Heart left ventricle (tissue), 16 donors: ENCODE measurements at regions not wholly inside any gene's neighbourhood (a gene's known extent, or its start where the extent isn't known, plus 50 kb on each side); places are given as distances from the start of the nearest gene placed in this dataset.

Experiments
- ATAC-seq, 4 donors: fragments of 200-7000 bp; cut with Tn5 transposase; one replicate each; pipeline ENCODE4 v1.9.1; 2020 to 2022; ENCODE audit warnings: moderate library complexity in 4 of 4, mild to moderate bottlenecking in 3 of 4, moderate number of reproducible peaks in 1 of 4
- DNase-seq, 5 donors: peaks; one replicate each; pipeline ENCODE4 v3.0.0-alpha.2; 2020
- H3K27ac ChIP-seq, 12 donors: fragments of 200-600 bp; sonication (generic) in 4 of 12; one replicate each; pipeline versions ENCODE4 v1.5.0 to v1.8.0; 2016 to 2022; ENCODE audit warnings: mild to moderate bottlenecking in 2 of 12
- H3K27me3 ChIP-seq, 9 donors: fragments of 200-600 bp; sonication (generic) in 2 of 9; one replicate each; pipeline versions ENCODE4 v1.5.1 to v1.8.0; 2016 to 2022; ENCODE audit warnings: mild to moderate bottlenecking in 3 of 9
- H3K36me3 ChIP-seq, 9 donors: fragments of 200-600 bp; sonication (generic) in 2 of 9; one replicate each; pipeline versions ENCODE4 v1.5.0 to v1.8.0; 2018 to 2022; ENCODE audit warnings: mild to moderate bottlenecking in 2 of 9
- H3K4me1 ChIP-seq, 12 donors: fragments of 200-600 bp; sonication (generic) in 4 of 12; one replicate each; pipeline versions ENCODE4 v1.5.0 to v1.8.0; 2016 to 2022; ENCODE audit warnings: mild to moderate bottlenecking in 3 of 12
- H3K4me3 ChIP-seq, 12 donors: fragments of 200-600 bp; sonication (generic) in 4 of 12; one replicate each; pipeline versions ENCODE4 v1.5.0 to v1.8.0; 2017 to 2022; ENCODE audit warnings: mild to moderate bottlenecking in 9 of 12, moderate library complexity in 4 of 12
- H3K9me3 ChIP-seq, 12 donors: fragments of 200-600 bp; sonication (generic) in 4 of 12; one replicate each; pipeline versions ENCODE4 v1.5.0 to v1.8.0; 2016 to 2022; ENCODE audit warnings: mild to moderate bottlenecking in 1 of 12
- CTCF ChIP-seq, 12 donors: fragments of 200-600 bp; sonication (generic) in 4 of 12; IDR thresholded peaks; one replicate each; pipeline versions ENCODE4 v1.5.0 to v1.8.0; 2018 to 2022; ENCODE audit warnings: antibody characterized with exemption in 12 of 12, mild to moderate bottlenecking in 5 of 12
- POLR2A ChIP-seq, 2 donors: fragments of 450-650 bp; IDR thresholded peaks; one replicate each; pipeline ENCODE4 v1.6.1; 2017; ENCODE audit warnings: antibody characterized with exemption in 2 of 2, mild to moderate bottlenecking in 2 of 2, moderate library complexity in 2 of 2
- WGBS, 4 donors: extraction: QIAGEN DNeasy Blood & Tissue Kit in 2 of 4; methylation state at CpG; one replicate each; pipeline versions ENCODE4 v1.1.5 to v1.1.7; 2013 to 2018; 5-methylcytosine and 5-hydroxymethylcytosine counted together
- intact Hi-C, 10 donors: fragments of 100-400 bp; cut with DNase I; formaldehyde crosslinking; loops; one replicate each; pipeline versions ENCODE4 v1.11.1 to v1.14.2; 2022
- donor health status: ischemic (EF 13 %, LVEDD 7.1; RV severe dilation, severe dysfunction).
- donor health status: healthy with polysubstance abuse.
- donor health status: DM: no; HTN: yes; CAD: no.
- donor health status: DM: no; HTN: no; CAD: no.
- donor health status: ischemic (EF 25% LVEDD 6.9; RV normal size, moderate dysfunction).
- donor health status: ischemic (EF 25% LVEDD 5.7; RV mildly dilated, moderate dysfunction).
- donor health status: healthy.
- donor health status: DM: yes; HTN: yes; CAD: no.
- donor health status: ischemic (EF 35%, LVEDD 5.7; RV mildly dilated, moderate dysfunction).
- donor health status: nonischemic (EF 11% LVEDD 7.7; RV severe dilation, severe dysfunction).
- donor health status: DM: yes; HTN: yes; CAD: no.
- donor health status: PGD.
- donor health status: ischemic (EF 29% LVEDD 5.4; RV normal size, mild dysfunction).
- donor health status: nonischemic (EF 23%, LVEDD 6.1; RV moderate dilation, normal function).

- no peaks in the 10 kb centered on the region for H3K9me3 ChIP-seq
- H3K4me3 ChIP-seq = no peak overlapping the region
- no peaks in the 10 kb centered on the region for H3K27me3 ChIP-seq
- ATAC-seq (no peak), DNase-seq (peak in 1 of 5 donors; percentile 1)
- H3K36me3 ChIP-seq = no peaks in the 10 kb centered on the region
- peaks cover 0 to 12% (median 3%) of the 10 kb centered on the region in 12 donors for H3K4me1 ChIP-seq
- peak overlapping the region in 3 of 12 donors; percentile 29 to 52 (median 52) for H3K27ac ChIP-seq
- intact Hi-C loops = no loop called here
- 60 to 77% (median 69%) methylated on average over 2 of the region's 2 CpGs for WGBS, 4 donors
- no peak for TF ChIP-seq POLR2A (IDR thresholded peaks at IDR 0.05)
- TF ChIP-seq CTCF (IDR thresholded peaks at IDR 0.05) = no peak
Observed at GRCh38 chr3:194962056-194962455, 276.4 kb downstream of the FAM43A start.

GRCh38 chr3:194964809-194965208, 279.1 kb downstream of the FAM43A start:
- WGBS, 4 donors = 95 to 100% (median 98%) methylated on average over 3 of the region's 3 CpGs

GRCh38 chr3:194967151-194968117, 281.8 kb downstream of the FAM43A start:
- intact Hi-C loops = no loop called here
- peaks cover 0 to 8% (median 0%) of the 10 kb centered on the region in 12 donors for H3K4me1 ChIP-seq
- TF ChIP-seq CTCF (IDR thresholded peaks at IDR 0.05) (peak in 1 of 12 donors; percentile 8), POLR2A (IDR thresholded peaks at IDR 0.05) (no peak)
- WGBS, 4 donors = 60 to 71% (median 65%) methylated on average over 17 of the region's 17 CpGs
- H3K9me3 ChIP-seq = peaks cover 0 to 6% (median 0%) of the 10 kb centered on the region in 12 donors
- no peak overlapping the region for H3K27ac ChIP-seq
- ATAC-seq (no peak), DNase-seq (no peak)
- H3K27me3 ChIP-seq = no peaks in the 10 kb centered on the region
- H3K4me3 ChIP-seq = no peak overlapping the region
- H3K36me3 ChIP-seq = no peaks in the 10 kb centered on the region

More at GRCh38 chr3:194964809-194965208, 279.1 kb downstream of the FAM43A start:
- intact Hi-C loops = no loop called here
- TF ChIP-seq CTCF (IDR thresholded peaks at IDR 0.05) = no peak
- no peak for TF ChIP-seq POLR2A (IDR thresholded peaks at IDR 0.05)
- peaks cover 0 to 12% (median 5%) of the 10 kb centered on the region in 12 donors for H3K4me1 ChIP-seq
- no peak overlapping the region for H3K27ac ChIP-seq
- peaks cover 0 to under 1% (median 0%) of the 10 kb centered on the region in 12 donors for H3K9me3 ChIP-seq
- no peaks in the 10 kb centered on the region for H3K36me3 ChIP-seq
- no peaks in the 10 kb centered on the region for H3K27me3 ChIP-seq
- no peak for ATAC-seq
- no peak overlapping the region for H3K4me3 ChIP-seq
- DNase-seq = no peak

- no peaks in the 10 kb centered on the region for H3K27me3 ChIP-seq
- no peak for ATAC-seq
- intact Hi-C loops = no loop called here
- DNase-seq = no peak
- WGBS, 4 donors = 94 to 98% (median 97%) methylated on average over 4 of the region's 4 CpGs
- no peak for TF ChIP-seq CTCF (IDR thresholded peaks at IDR 0.05)
- TF ChIP-seq POLR2A (IDR thresholded peaks at IDR 0.05) = no peak
- H3K9me3 ChIP-seq = peaks cover 0 to 6% (median 0%) of the 10 kb centered on the region in 12 donors
- no peak overlapping the region for H3K27ac ChIP-seq
- no peaks in the 10 kb centered on the region for H3K36me3 ChIP-seq
- H3K4me3 ChIP-seq = no peak overlapping the region
- H3K4me1 ChIP-seq = peaks cover 0 to 8% (median 0%) of the 10 kb centered on the region in 12 donors
Observed at GRCh38 chr3:194970066-194970465, 284.4 kb downstream of the FAM43A start.
